Esophagus squamous epithelium (tissue), 5 donors: ENCODE measurements at regions not wholly inside any gene's neighbourhood (a gene's known extent, or its start where the extent isn't known, plus 50 kb on each side); places are given as distances from the start of the nearest gene placed in this dataset.

Experiments used
- DNase-seq: peaks from one replicate; lab custom pipeline; 2025; lab: John Stamatoyannopoulos, UW
- H3K27ac ChIP-seq, 4 donors: fragments of 200-600 bp; sonication (generic); one replicate each; pipeline ENCODE4 v1.5.1; 2016 to 2019; ENCODE audit warnings: mild to moderate bottlenecking in 1 of 4
- H3K27me3 ChIP-seq, 4 donors: fragments of 200-600 bp; sonication (generic); 1 replicate in 3 of 4; 2 replicates in 1 of 4; pipeline versions ENCODE4 v1.5.1 to v1.6.0; 2017 to 2021; ENCODE audit warnings: antibody characterized with exemption in 1 of 4
- H3K36me3 ChIP-seq, 3 donors: fragments of 200-600 bp; sonication (generic); one replicate each; pipeline ENCODE4 v1.5.1; 2016 to 2019
- H3K4me1 ChIP-seq, 3 donors: fragments of 200-600 bp; sonication (generic); one replicate each; pipeline ENCODE4 v1.5.1; 2017 to 2019
- H3K4me3 ChIP-seq, 4 donors: fragments of 200-600 bp; sonication (generic); 1 replicate in 3 of 4; 2 replicates in 1 of 4; pipeline ENCODE4 v1.5.1; 2016 to 2019; ENCODE audit warnings: mild to moderate bottlenecking in 2 of 4, moderate library complexity in 1 of 4
- H3K9me3 ChIP-seq, 3 donors: fragments of 200-600 bp; sonication (generic); one replicate each; pipeline ENCODE4 v1.5.1; 2016 to 2019
- CTCF ChIP-seq, 6 experiments: fragments of 450-650 bp in 4 of 6; fragments of 200-600 bp in 2 of 6; sonication (generic) in 2 of 6; IDR thresholded peaks; one replicate each; pipeline ENCODE4 v1.5.1; 2016 to 2019; ENCODE audit warnings: antibody characterized with exemption in 6 of 6, mild to moderate bottlenecking in 4 of 6, moderate library complexity in 4 of 6
- POLR2A ChIP-seq, 4 donors: fragments of 450-650 bp; IDR thresholded peaks; one replicate each; pipeline ENCODE4 v1.6.1; 2017; ENCODE audit warnings: antibody characterized with exemption in 4 of 4, mild to moderate bottlenecking in 4 of 4, moderate library complexity in 3 of 4
- WGBS, 2 donors: methylation state at CpG; one replicate each; pipeline ENCODE4 v1.1.5; 2018; 5-methylcytosine and 5-hydroxymethylcytosine counted together
- intact Hi-C: fragments of 100-400 bp; cut with DNase I; formaldehyde crosslinking; loops from one replicate; pipeline ENCODE4 v1.15.0; 2022
- donor health status: DM: yes; HTN: yes; CAD: no.

- no peak overlapping the region for H3K4me3 ChIP-seq
- 28 to 40% methylated on average over 5 of the region's 5 CpGs for WGBS, 2 donors
- no peaks in the 10 kb centered on the region for H3K36me3 ChIP-seq
- intact Hi-C loops: no loop called here
- H3K4me1 ChIP-seq: peaks cover 0 to 14% (median 0%) of the 10 kb centered on the region in 3 donors
- TF ChIP-seq POLR2A (IDR thresholded peaks at IDR 0.05): no peak
- no peak for TF ChIP-seq CTCF (IDR thresholded peaks at IDR 0.05)
- H3K27me3 ChIP-seq: no peaks in the 10 kb centered on the region
- DNase-seq: no peak
- H3K27ac ChIP-seq: no peak overlapping the region
- H3K9me3 ChIP-seq: no peaks in the 10 kb centered on the region
These were observed 56.0 kb upstream of the OR5AK2 start for GRCh38 chr11:56932572-56933220.

- Histone ChIP-seq H3K27ac (no peak overlapping the region), H3K4me1 (no peaks in the 10 kb centered on the region), H3K36me3 (no peaks in the 10 kb centered on the region), H3K9me3 (no peaks in the 10 kb centered on the region), H3K4me3 (no peak overlapping the region), H3K27me3 (no peaks in the 10 kb centered on the region)
- DNase-seq: no peak
- WGBS, 2 donors: 0 to 16% methylated on average over 1 of the region's 1 CpG
- intact Hi-C loops: no loop called here
- TF ChIP-seq CTCF (IDR thresholded peaks at IDR 0.05): no peak
- no peak for TF ChIP-seq POLR2A (IDR thresholded peaks at IDR 0.05)
These were observed 65.6 kb upstream of the OR5AK2 start for GRCh38 chr11:56923116-56923515.

- no peaks in the 10 kb centered on the region for H3K36me3 ChIP-seq
- no peak for DNase-seq
- no peaks in the 10 kb centered on the region for H3K9me3 ChIP-seq
- intact Hi-C loops: no loop called here
- TF ChIP-seq POLR2A (IDR thresholded peaks at IDR 0.05) (no peak), CTCF (IDR thresholded peaks at IDR 0.05) (no peak)
- WGBS, 2 donors: 67 to 80% methylated on average over 1 of the region's 1 CpG
- H3K4me1 ChIP-seq: no peaks in the 10 kb centered on the region
- H3K4me3 ChIP-seq: no peak overlapping the region
- no peaks in the 10 kb centered on the region for H3K27me3 ChIP-seq
- H3K27ac ChIP-seq: no peak overlapping the region
These were observed 66.3 kb upstream of the OR5AK2 start for GRCh38 chr11:56922421-56922820.

GRCh38 chr11:56917708-56918400 lies 70.9 kb upstream of the OR5AK2 start:
- Histone ChIP-seq H3K27me3 (no peaks in the 10 kb centered on the region), H3K4me3 (no peak overlapping the region), H3K36me3 (no peaks in the 10 kb centered on the region), H3K9me3 (no peaks in the 10 kb centered on the region), H3K4me1 (no peaks in the 10 kb centered on the region), H3K27ac (no peak overlapping the region)
- DNase-seq: no peak
- intact Hi-C loops: no loop called here
- 21 to 38% methylated on average over 2 to 3 of the region's 3 CpGs for WGBS, 2 donors
- TF ChIP-seq CTCF (IDR thresholded peaks at IDR 0.05): no peak
- TF ChIP-seq POLR2A (IDR thresholded peaks at IDR 0.05): no peak

GRCh38 chr11:56916587-56916986 lies 72.1 kb upstream of the OR5AK2 start:
- Histone ChIP-seq H3K4me3 (no peak overlapping the region), H3K36me3 (no peaks in the 10 kb centered on the region), H3K27me3 (no peaks in the 10 kb centered on the region), H3K27ac (no peak overlapping the region), H3K4me1 (no peaks in the 10 kb centered on the region), H3K9me3 (no peaks in the 10 kb centered on the region)
- 43 to 61% methylated on average over 2 of the region's 2 CpGs for WGBS, 2 donors
- TF ChIP-seq CTCF (IDR thresholded peaks at IDR 0.05): no peak
- DNase-seq: no peak
- intact Hi-C loops: no loop called here
